ENCODE measurements at regions not wholly inside any gene's neighbourhood (a gene's known extent, or its start where the extent isn't known, plus 50 kb on each side); places are given as distances from the start of the nearest gene placed in this dataset.

GRCh38 chr13:69180034-69180433 is 927.6 kb upstream of the ATXN8OS start:
- Histone ChIP-seq H3K27ac (ENCODE audit: low read length) (no peak overlapping the region), H3K9me3 (ENCODE audit: control insufficient read depth in 1 of 2, low read length in 2 of 2) (no peaks in the 10 kb centered on the region), H3K4me1 (ENCODE audit: control insufficient read depth in 1 of 2, insufficient read depth in 2 of 2, low read length in 2 of 2) (no peaks in the 10 kb centered on the region), H3K4me3 (ENCODE audit: low read depth in 1 of 2, low read length in 2 of 2) (no peak overlapping the region), H3K36me3 (ENCODE audit: control insufficient read depth in 1 of 2, insufficient read depth in 2 of 2, low read length in 2 of 2) (no peaks in the 10 kb centered on the region), H3K27me3 (ENCODE audit: low read depth, low read length) (no peaks in the 10 kb centered on the region)

GRCh38 chr13:69178000-69178399 is 929.6 kb upstream of the ATXN8OS start:
- H3K9me3 ChIP-seq (ENCODE audit: control insufficient read depth in 1 of 2, low read length in 2 of 2) = no peaks in the 10 kb centered on the region
- no peaks in the 10 kb centered on the region for H3K4me1 ChIP-seq (ENCODE audit: control insufficient read depth in 1 of 2, insufficient read depth in 2 of 2, low read length in 2 of 2)
- no peak overlapping the region for H3K4me3 ChIP-seq (ENCODE audit: low read depth in 1 of 2, low read length in 2 of 2)
- no peaks in the 10 kb centered on the region for H3K36me3 ChIP-seq (ENCODE audit: control insufficient read depth in 1 of 2, insufficient read depth in 2 of 2, low read length in 2 of 2)
- no peak overlapping the region for H3K27ac ChIP-seq (ENCODE audit: low read length)
- H3K27me3 ChIP-seq (ENCODE audit: low read depth, low read length) = no peaks in the 10 kb centered on the region

- H3K4me3 ChIP-seq (ENCODE audit: low read depth in 1 of 2, low read length in 2 of 2) = no peak overlapping the region
- H3K4me1 ChIP-seq (ENCODE audit: control insufficient read depth in 1 of 2, insufficient read depth in 2 of 2, low read length in 2 of 2) = no peaks in the 10 kb centered on the region
- H3K27me3 ChIP-seq (ENCODE audit: low read depth, low read length) = no peaks in the 10 kb centered on the region
- no peaks in the 10 kb centered on the region for H3K36me3 ChIP-seq (ENCODE audit: control insufficient read depth in 1 of 2, insufficient read depth in 2 of 2, low read length in 2 of 2)
- peaks cover 0 to 4% of the 10 kb centered on the region in 2 donors for H3K9me3 ChIP-seq (ENCODE audit: control insufficient read depth in 1 of 2, low read length in 2 of 2)
- H3K27ac ChIP-seq (ENCODE audit: low read length) = no peak overlapping the region
Observed at GRCh38 chr13:69168436-69168835, 939.2 kb upstream of the ATXN8OS start.

GRCh38 chr13:69155136-69155535 is 952.5 kb upstream of the ATXN8OS start:
- Histone ChIP-seq H3K9me3 (ENCODE audit: control insufficient read depth in 1 of 2, low read length in 2 of 2) (no peaks in the 10 kb centered on the region), H3K27me3 (ENCODE audit: low read depth, low read length) (no peaks in the 10 kb centered on the region), H3K4me3 (ENCODE audit: low read depth in 1 of 2, low read length in 2 of 2) (no peak overlapping the region), H3K36me3 (ENCODE audit: control insufficient read depth in 1 of 2, insufficient read depth in 2 of 2, low read length in 2 of 2) (no peaks in the 10 kb centered on the region), H3K4me1 (ENCODE audit: control insufficient read depth in 1 of 2, insufficient read depth in 2 of 2, low read length in 2 of 2) (no peaks in the 10 kb centered on the region), H3K27ac (ENCODE audit: low read length) (no peak overlapping the region)

GRCh38 chr13:69142101-69142500 is 965.5 kb upstream of the ATXN8OS start:
- Histone ChIP-seq H3K27me3 (ENCODE audit: low read depth, low read length) (no peaks in the 10 kb centered on the region), H3K9me3 (ENCODE audit: control insufficient read depth in 1 of 2, low read length in 2 of 2) (no peaks in the 10 kb centered on the region), H3K4me3 (ENCODE audit: low read depth in 1 of 2, low read length in 2 of 2) (no peak overlapping the region), H3K36me3 (ENCODE audit: control insufficient read depth in 1 of 2, insufficient read depth in 2 of 2, low read length in 2 of 2) (no peaks in the 10 kb centered on the region), H3K4me1 (ENCODE audit: control insufficient read depth in 1 of 2, insufficient read depth in 2 of 2, low read length in 2 of 2) (no peaks in the 10 kb centered on the region), H3K27ac (ENCODE audit: low read length) (no peak overlapping the region)

GRCh38 chr13:69124996-69125395 is 982.6 kb upstream of the ATXN8OS start:
- no peaks in the 10 kb centered on the region for H3K27me3 ChIP-seq (ENCODE audit: low read depth, low read length)
- H3K36me3 ChIP-seq (ENCODE audit: control insufficient read depth in 1 of 2, insufficient read depth in 2 of 2, low read length in 2 of 2) = no peaks in the 10 kb centered on the region
- no peaks in the 10 kb centered on the region for H3K9me3 ChIP-seq (ENCODE audit: control insufficient read depth in 1 of 2, low read length in 2 of 2)
- no peak overlapping the region for H3K4me3 ChIP-seq (ENCODE audit: low read depth in 1 of 2, low read length in 2 of 2)
- no peak overlapping the region for H3K27ac ChIP-seq (ENCODE audit: low read length)
- no peaks in the 10 kb centered on the region for H3K4me1 ChIP-seq (ENCODE audit: control insufficient read depth in 1 of 2, insufficient read depth in 2 of 2, low read length in 2 of 2)

- no peak overlapping the region for H3K27ac ChIP-seq (ENCODE audit: low read length)
- no peaks in the 10 kb centered on the region for H3K4me1 ChIP-seq (ENCODE audit: control insufficient read depth in 1 of 2, insufficient read depth in 2 of 2, low read length in 2 of 2)
- no peak overlapping the region for H3K4me3 ChIP-seq (ENCODE audit: low read depth in 1 of 2, low read length in 2 of 2)
- H3K36me3 ChIP-seq (ENCODE audit: control insufficient read depth in 1 of 2, insufficient read depth in 2 of 2, low read length in 2 of 2) = no peaks in the 10 kb centered on the region
- H3K9me3 ChIP-seq (ENCODE audit: control insufficient read depth in 1 of 2, low read length in 2 of 2) = peaks cover 0 to 13% of the 10 kb centered on the region in 2 donors
- H3K27me3 ChIP-seq (ENCODE audit: low read depth, low read length) = no peaks in the 10 kb centered on the region
Observed at GRCh38 chr13:69109891-69110525, 997.6 kb upstream of the ATXN8OS start.

GRCh38 chr13:69108486-69108885 is 999.1 kb upstream of the ATXN8OS start:
- Histone ChIP-seq H3K27me3 (ENCODE audit: low read depth, low read length) (no peaks in the 10 kb centered on the region), H3K27ac (ENCODE audit: low read length) (no peak overlapping the region), H3K9me3 (ENCODE audit: control insufficient read depth in 1 of 2, low read length in 2 of 2) (peaks cover 0 to 13% of the 10 kb centered on the region in 2 donors), H3K4me3 (ENCODE audit: low read depth in 1 of 2, low read length in 2 of 2) (no peak overlapping the region), H3K4me1 (ENCODE audit: control insufficient read depth in 1 of 2, insufficient read depth in 2 of 2, low read length in 2 of 2) (no peaks in the 10 kb centered on the region), H3K36me3 (ENCODE audit: control insufficient read depth in 1 of 2, insufficient read depth in 2 of 2, low read length in 2 of 2) (no peaks in the 10 kb centered on the region)

- Histone ChIP-seq H3K9me3 (ENCODE audit: control insufficient read depth in 1 of 2, low read length in 2 of 2) (peaks cover 0 to 13% of the 10 kb centered on the region in 2 donors), H3K36me3 (ENCODE audit: control insufficient read depth in 1 of 2, insufficient read depth in 2 of 2, low read length in 2 of 2) (no peaks in the 10 kb centered on the region), H3K4me1 (ENCODE audit: control insufficient read depth in 1 of 2, insufficient read depth in 2 of 2, low read length in 2 of 2) (no peaks in the 10 kb centered on the region), H3K27ac (ENCODE audit: low read length) (no peak overlapping the region), H3K4me3 (ENCODE audit: low read depth in 1 of 2, low read length in 2 of 2) (no peak overlapping the region), H3K27me3 (ENCODE audit: low read depth, low read length) (no peaks in the 10 kb centered on the region)
Observed at GRCh38 chr13:69107436-69107835, 1000.2 kb upstream of the ATXN8OS start.

- peaks cover 0 to 10% of the 10 kb centered on the region in 2 donors for H3K9me3 ChIP-seq (ENCODE audit: control insufficient read depth in 1 of 2, low read length in 2 of 2)
- no peaks in the 10 kb centered on the region for H3K36me3 ChIP-seq (ENCODE audit: control insufficient read depth in 1 of 2, insufficient read depth in 2 of 2, low read length in 2 of 2)
- H3K4me3 ChIP-seq (ENCODE audit: low read depth in 1 of 2, low read length in 2 of 2) = no peak overlapping the region
- H3K27me3 ChIP-seq (ENCODE audit: low read depth, low read length) = no peaks in the 10 kb centered on the region
- H3K27ac ChIP-seq (ENCODE audit: low read length) = no peak overlapping the region
- no peaks in the 10 kb centered on the region for H3K4me1 ChIP-seq (ENCODE audit: control insufficient read depth in 1 of 2, insufficient read depth in 2 of 2, low read length in 2 of 2)
Observed at GRCh38 chr13:69101841-69102240, 1005.8 kb upstream of the ATXN8OS start.

GRCh38 chr13:69094485-69094884 is 1013.1 kb upstream of the ATXN8OS start:
- Histone ChIP-seq H3K27ac (ENCODE audit: low read length) (no peak overlapping the region), H3K4me3 (ENCODE audit: low read depth in 1 of 2, low read length in 2 of 2) (no peak overlapping the region), H3K27me3 (ENCODE audit: low read depth, low read length) (no peaks in the 10 kb centered on the region), H3K9me3 (ENCODE audit: control insufficient read depth in 1 of 2, low read length in 2 of 2) (no peaks in the 10 kb centered on the region), H3K36me3 (ENCODE audit: control insufficient read depth in 1 of 2, insufficient read depth in 2 of 2, low read length in 2 of 2) (no peaks in the 10 kb centered on the region), H3K4me1 (ENCODE audit: control insufficient read depth in 1 of 2, insufficient read depth in 2 of 2, low read length in 2 of 2) (no peaks in the 10 kb centered on the region)

- no peaks in the 10 kb centered on the region for H3K9me3 ChIP-seq (ENCODE audit: control insufficient read depth in 1 of 2, low read length in 2 of 2)
- no peaks in the 10 kb centered on the region for H3K4me1 ChIP-seq (ENCODE audit: control insufficient read depth in 1 of 2, insufficient read depth in 2 of 2, low read length in 2 of 2)
- H3K4me3 ChIP-seq (ENCODE audit: low read depth in 1 of 2, low read length in 2 of 2) = no peak overlapping the region
- H3K36me3 ChIP-seq (ENCODE audit: control insufficient read depth in 1 of 2, insufficient read depth in 2 of 2, low read length in 2 of 2) = no peaks in the 10 kb centered on the region
- H3K27ac ChIP-seq (ENCODE audit: low read length) = no peak overlapping the region
- no peaks in the 10 kb centered on the region for H3K27me3 ChIP-seq (ENCODE audit: low read depth, low read length)
Observed at GRCh38 chr13:69092615-69093322, 1014.9 kb upstream of the ATXN8OS start.

Data from muscle layer of duodenum (tissue), 2 donors.